HUES48 (cell line): ENCODE measurements at regions not wholly inside any gene's neighbourhood (a gene's known extent, or its start where the extent isn't known, plus 50 kb on each side); places are given as distances from the start of the nearest gene placed in this dataset.

Experiments
- H3K27ac ChIP-seq: one replicate; pipeline ENCODE4 v1.7.0; 2013; ENCODE audit warnings: low read depth, low read length, inconsistent platforms
- H3K27me3 ChIP-seq: 2 replicates; pipeline ENCODE4 v1.6.1; 2013; ENCODE audit warnings: mild to moderate bottlenecking, low read length; ENCODE audit not compliant: control insufficient read depth, insufficient read depth
- H3K36me3 ChIP-seq: 2 replicates; pipeline ENCODE4 v1.6.1; 2013; ENCODE audit warnings: low read length; ENCODE audit not compliant: control insufficient read depth, insufficient read depth
- H3K4me1 ChIP-seq: 2 replicates; pipeline ENCODE4 v1.6.1; 2013; ENCODE audit warnings: mild to moderate bottlenecking, low read length; ENCODE audit not compliant: control insufficient read depth, insufficient read depth
- H3K4me3 ChIP-seq: 2 replicates; pipeline ENCODE4 v1.5.1; 2013; ENCODE audit warnings: mild to moderate bottlenecking, low read depth, low read length
- H3K9ac ChIP-seq: 2 replicates; pipeline ENCODE4 v1.6.1; 2013; ENCODE audit warnings: mild to moderate bottlenecking, low read depth, low read length, moderate library complexity
- H3K9me3 ChIP-seq: 2 replicates; pipeline ENCODE4 v1.6.1; 2013; ENCODE audit warnings: low read length; ENCODE audit not compliant: control insufficient read depth, insufficient read depth

DNA sequence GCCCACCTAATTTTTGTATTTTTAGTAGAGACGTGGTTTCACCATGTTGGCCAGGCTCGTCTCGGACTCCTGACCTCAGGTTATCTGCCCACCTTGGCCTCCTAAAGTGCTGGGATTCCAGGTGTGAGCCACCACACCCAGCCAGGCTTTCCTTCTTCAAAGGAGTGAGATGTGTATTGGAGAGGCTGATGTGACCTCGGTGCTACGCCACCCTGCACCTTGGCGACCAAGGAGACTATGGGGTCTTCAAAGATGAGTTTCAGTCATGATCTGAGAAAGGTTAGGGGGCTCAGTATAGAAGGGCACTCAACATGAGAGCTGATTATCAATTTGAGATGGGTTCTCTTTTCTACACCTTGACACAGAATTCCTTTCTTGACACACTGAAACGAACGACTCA is 284.2 kb upstream of the WWC1 start:
- Histone ChIP-seq H3K27ac (no peak overlapping the region), H3K27me3 (no peaks in the 10 kb centered on the region), H3K9me3 (no peaks in the 10 kb centered on the region), H3K4me1 (no peaks in the 10 kb centered on the region), H3K9ac (no peak overlapping the region), H3K4me3 (no peak overlapping the region), H3K36me3 (no peaks in the 10 kb centered on the region)

DNA sequence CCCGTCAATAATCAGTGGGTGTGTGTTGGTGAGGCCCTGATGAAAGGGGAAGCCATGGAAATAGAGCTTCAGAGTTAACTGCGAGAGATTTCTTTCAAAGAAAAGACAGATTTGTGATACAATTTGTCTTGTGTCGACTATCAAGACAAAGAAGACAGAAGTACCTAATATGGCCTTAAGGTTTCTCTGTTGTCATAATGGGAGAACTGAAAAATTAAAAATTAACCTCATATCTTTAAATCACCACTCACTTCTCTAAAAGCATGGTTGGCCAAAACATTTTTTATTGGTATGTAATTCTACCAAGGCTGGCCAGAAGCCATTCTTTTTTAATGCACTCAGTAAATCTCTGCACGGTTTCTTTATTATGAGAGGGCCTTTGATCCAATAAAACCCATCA is 282.9 kb upstream of the WWC1 start:
- H3K9me3 ChIP-seq = no peaks in the 10 kb centered on the region
- H3K27ac ChIP-seq = no peak overlapping the region
- no peaks in the 10 kb centered on the region for H3K27me3 ChIP-seq
- H3K9ac ChIP-seq = no peak overlapping the region
- H3K4me1 ChIP-seq = no peaks in the 10 kb centered on the region
- H3K4me3 ChIP-seq = no peak overlapping the region
- H3K36me3 ChIP-seq = no peaks in the 10 kb centered on the region

- H3K27ac ChIP-seq = no peak overlapping the region
- H3K36me3 ChIP-seq = no peaks in the 10 kb centered on the region
- H3K4me3 ChIP-seq = no peak overlapping the region
- H3K4me1 ChIP-seq = no peaks in the 10 kb centered on the region
- H3K9ac ChIP-seq = no peak overlapping the region
- no peaks in the 10 kb centered on the region for H3K27me3 ChIP-seq
- no peaks in the 10 kb centered on the region for H3K9me3 ChIP-seq
Measured at GRCh38 chr5:168011096-168011495, 280.3 kb upstream of the WWC1 start.

DNA sequence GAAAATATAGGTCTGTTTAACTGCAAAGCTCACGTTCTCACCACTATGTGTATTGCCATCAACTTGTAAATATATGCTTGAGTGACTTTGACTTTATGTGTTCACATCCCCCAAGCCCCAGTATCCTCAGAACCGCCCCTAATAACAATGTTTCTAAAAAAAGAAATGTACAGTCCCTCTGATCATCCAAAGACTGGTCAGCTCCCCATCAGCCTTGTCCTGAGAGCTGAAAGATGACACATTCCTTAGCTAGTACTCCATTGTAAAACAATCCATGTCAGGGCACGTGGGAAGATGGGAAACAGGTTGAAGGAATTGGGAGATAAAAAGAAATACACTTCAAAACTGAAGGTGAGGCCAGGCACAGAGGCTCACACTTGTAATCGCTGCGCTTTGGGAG is 279.4 kb upstream of the WWC1 start:
- no peaks in the 10 kb centered on the region for H3K27me3 ChIP-seq
- no peak overlapping the region for H3K9ac ChIP-seq
- no peaks in the 10 kb centered on the region for H3K9me3 ChIP-seq
- H3K4me3 ChIP-seq = no peak overlapping the region
- no peaks in the 10 kb centered on the region for H3K36me3 ChIP-seq
- no peaks in the 10 kb centered on the region for H3K4me1 ChIP-seq
- no peak overlapping the region for H3K27ac ChIP-seq

GRCh38 chr5:168013546-168013945 is 277.9 kb upstream of the WWC1 start:
- H3K9ac ChIP-seq = no peak overlapping the region
- H3K27me3 ChIP-seq = no peaks in the 10 kb centered on the region
- no peaks in the 10 kb centered on the region for H3K36me3 ChIP-seq
- no peaks in the 10 kb centered on the region for H3K4me1 ChIP-seq
- H3K9me3 ChIP-seq = no peaks in the 10 kb centered on the region
- no peak overlapping the region for H3K27ac ChIP-seq
- no peak overlapping the region for H3K4me3 ChIP-seq

GRCh38 chr5:168014433-168015123 is 276.9 kb upstream of the WWC1 start:
- Histone ChIP-seq H3K36me3 (no peaks in the 10 kb centered on the region), H3K27ac (no peak overlapping the region), H3K9me3 (no peaks in the 10 kb centered on the region), H3K4me3 (no peak overlapping the region), H3K9ac (no peak overlapping the region), H3K27me3 (no peaks in the 10 kb centered on the region), H3K4me1 (no peaks in the 10 kb centered on the region)

- Histone ChIP-seq H3K4me3 (no peak overlapping the region), H3K4me1 (no peaks in the 10 kb centered on the region), H3K27me3 (no peaks in the 10 kb centered on the region), H3K27ac (no peak overlapping the region), H3K9ac (no peak overlapping the region), H3K9me3 (no peaks in the 10 kb centered on the region), H3K36me3 (no peaks in the 10 kb centered on the region)
Measured at GRCh38 chr5:168015506-168015905, 275.9 kb upstream of the WWC1 start.

- Histone ChIP-seq H3K27ac (no peak overlapping the region), H3K4me3 (no peak overlapping the region), H3K36me3 (no peaks in the 10 kb centered on the region), H3K9me3 (no peaks in the 10 kb centered on the region), H3K27me3 (no peaks in the 10 kb centered on the region), H3K4me1 (no peaks in the 10 kb centered on the region), H3K9ac (no peak overlapping the region)
Measured at GRCh38 chr5:168017313-168017712, 274.1 kb upstream of the WWC1 start.

DNA sequence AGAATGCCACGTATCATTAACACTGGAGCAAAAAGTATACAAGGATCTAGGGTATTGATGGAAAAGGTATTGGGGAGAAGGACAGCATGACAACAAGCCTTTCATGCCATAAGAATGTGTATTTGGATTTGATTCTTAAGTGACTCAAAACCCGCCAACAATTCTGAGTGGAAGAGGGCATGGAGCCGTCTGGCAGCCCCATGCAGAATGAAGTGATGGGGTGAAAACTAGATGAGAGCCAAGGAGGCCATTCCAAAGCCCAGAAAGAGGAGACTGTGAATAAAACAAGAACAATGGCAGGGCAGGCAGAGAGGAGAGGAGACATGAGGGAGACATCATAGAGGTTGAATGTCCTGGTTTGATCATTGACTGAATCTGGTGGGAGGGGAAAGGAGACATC is 272.3 kb upstream of the WWC1 start:
- no peaks in the 10 kb centered on the region for H3K27me3 ChIP-seq

DNA sequence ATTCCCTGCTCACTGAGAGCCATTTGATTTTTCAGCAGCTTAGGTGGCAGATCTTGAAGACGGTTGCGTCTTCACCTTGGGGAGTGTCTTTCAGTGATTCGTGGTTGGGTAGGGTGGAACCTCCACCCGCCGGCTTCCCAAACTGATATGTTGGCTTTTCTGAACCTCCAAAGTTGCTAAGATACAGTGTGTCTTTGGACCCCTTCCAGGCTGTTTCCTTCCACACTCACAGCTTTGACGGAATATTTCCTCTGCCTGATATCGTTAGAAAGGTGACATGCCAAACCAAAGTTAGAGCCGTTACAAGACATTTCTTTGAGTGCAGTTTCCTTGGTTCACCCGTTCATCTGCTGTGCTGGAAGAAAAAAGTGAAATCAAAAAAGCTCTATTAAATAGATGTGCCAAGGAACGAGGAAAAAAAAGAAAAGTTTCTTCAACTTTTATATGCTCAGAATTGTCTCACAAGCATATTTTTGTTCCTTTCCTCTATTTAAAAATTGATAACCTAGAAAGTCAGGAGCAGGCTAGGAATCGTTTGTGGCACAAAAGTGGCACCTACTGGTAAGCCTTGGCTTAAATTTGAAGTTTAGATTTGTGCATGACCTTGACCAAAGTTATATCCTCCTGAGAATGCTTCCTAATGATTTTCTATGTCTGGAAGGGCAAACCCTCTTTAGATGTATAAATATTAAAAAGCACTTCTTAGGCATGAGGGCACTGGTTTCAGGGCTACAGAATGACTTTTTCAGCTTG is 270.7 kb upstream of the WWC1 start:
- H3K27ac ChIP-seq = no peak overlapping the region
- H3K9me3 ChIP-seq = no peaks in the 10 kb centered on the region
- H3K4me1 ChIP-seq = no peaks in the 10 kb centered on the region
- no peak overlapping the region for H3K4me3 ChIP-seq
- no peaks in the 10 kb centered on the region for H3K36me3 ChIP-seq
- no peaks in the 10 kb centered on the region for H3K27me3 ChIP-seq
- no peak overlapping the region for H3K9ac ChIP-seq

More for the DNA sequence above, 272.3 kb upstream of the WWC1 start:
- H3K4me3 ChIP-seq = no peak overlapping the region
- H3K36me3 ChIP-seq = no peaks in the 10 kb centered on the region
- H3K9me3 ChIP-seq = no peaks in the 10 kb centered on the region
- no peak overlapping the region for H3K27ac ChIP-seq
- H3K4me1 ChIP-seq = no peaks in the 10 kb centered on the region
- H3K9ac ChIP-seq = no peak overlapping the region

DNA sequence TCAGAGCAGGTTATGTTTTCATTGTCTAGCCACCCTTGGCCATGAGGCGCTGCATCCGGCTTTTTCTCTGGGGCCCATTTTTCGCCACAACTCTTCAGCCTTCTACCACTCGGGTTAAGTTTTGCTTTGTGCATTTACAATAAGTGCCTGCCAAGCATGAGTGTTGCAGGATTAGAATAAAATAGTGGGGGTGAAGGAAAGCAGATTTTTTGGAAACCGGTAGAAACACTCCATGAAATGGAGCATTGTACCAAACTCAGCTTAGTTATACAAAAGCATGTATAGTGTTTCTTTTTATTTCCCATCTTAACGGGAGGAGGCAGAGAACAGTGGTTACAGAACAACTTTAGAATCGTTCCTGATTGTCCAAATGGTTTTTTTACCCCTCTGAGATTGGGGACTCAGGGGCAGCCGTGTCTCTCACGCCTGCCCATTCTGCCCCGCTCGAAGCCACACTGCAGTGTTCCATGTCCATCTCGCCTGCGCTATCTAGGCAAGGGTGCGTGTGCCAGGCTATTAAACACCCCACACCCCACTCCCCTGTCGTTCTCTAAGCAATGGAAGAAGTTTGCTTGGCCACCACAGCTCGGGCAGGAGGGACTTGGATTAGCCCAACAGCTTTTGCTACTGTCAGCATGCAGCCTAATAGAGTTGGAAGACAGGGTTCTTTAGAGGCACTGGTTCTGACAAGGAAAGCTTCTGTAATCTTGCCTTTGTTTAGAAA is 268.8 kb upstream of the WWC1 start:
- Histone ChIP-seq H3K27ac (no peak overlapping the region), H3K4me3 (no peak overlapping the region), H3K9me3 (no peaks in the 10 kb centered on the region), H3K36me3 (no peaks in the 10 kb centered on the region), H3K27me3 (no peaks in the 10 kb centered on the region), H3K4me1 (no peaks in the 10 kb centered on the region), H3K9ac (no peak overlapping the region)
